ENCODE measurements at regions not wholly inside any gene's neighbourhood (a gene's known extent, or its start where the extent isn't known, plus 50 kb on each side); places are given as distances from the start of the nearest gene placed in this dataset.
"Not testable (repeated sequence)": the region's sequence is repeated elsewhere in the genome, so short reads cannot be mapped to it uniquely, and the experiment has no call there.

DNA sequence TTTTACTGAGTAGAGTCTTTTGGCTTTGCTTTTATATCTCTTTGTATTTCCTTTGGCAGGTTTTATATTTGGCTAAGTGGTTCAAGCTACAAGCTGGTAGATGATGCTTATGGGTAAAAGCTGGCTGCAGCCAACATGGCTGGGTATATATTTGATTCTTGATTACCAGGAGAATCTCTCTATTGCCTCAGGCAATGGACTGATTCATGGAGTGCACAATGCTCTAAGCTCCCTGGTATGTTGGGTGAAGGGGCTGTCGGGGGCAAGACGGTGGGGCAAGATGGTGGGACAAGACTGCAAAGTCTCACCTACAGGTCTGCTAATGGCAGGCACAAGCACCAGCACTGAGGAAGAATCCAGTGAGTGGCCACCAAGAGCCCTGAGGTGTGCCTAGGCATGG, 366.6 kb downstream of the DMAC1 start:
- TF ChIP-seq, protein P1, sequence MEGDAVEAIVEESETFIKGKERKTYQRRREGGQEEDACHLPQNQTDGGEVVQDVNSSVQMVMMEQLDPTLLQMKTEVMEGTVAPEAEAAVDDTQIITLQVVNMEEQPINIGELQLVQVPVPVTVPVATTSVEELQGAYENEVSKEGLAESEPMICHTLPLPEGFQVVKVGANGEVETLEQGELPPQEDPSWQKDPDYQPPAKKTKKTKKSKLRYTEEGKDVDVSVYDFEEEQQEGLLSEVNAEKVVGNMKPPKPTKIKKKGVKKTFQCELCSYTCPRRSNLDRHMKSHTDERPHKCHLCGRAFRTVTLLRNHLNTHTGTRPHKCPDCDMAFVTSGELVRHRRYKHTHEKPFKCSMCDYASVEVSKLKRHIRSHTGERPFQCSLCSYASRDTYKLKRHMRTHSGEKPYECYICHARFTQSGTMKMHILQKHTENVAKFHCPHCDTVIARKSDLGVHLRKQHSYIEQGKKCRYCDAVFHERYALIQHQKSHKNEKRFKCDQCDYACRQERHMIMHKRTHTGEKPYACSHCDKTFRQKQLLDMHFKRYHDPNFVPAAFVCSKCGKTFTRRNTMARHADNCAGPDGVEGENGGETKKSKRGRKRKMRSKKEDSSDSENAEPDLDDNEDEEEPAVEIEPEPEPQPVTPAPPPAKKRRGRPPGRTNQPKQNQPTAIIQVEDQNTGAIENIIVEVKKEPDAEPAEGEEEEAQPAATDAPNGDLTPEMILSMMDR (IDR thresholded peaks at IDR 0.05; ENCODE audit: extremely low read depth, insufficient read depth, missing control alignments), result no peak
- in situ Hi-C loops (cut with MboI; ENCODE audit: low pct_unique_long_range_greater_than_20kb, low sequenced_read_pairs, unreplicated experiment), result no loop called here

DNA sequence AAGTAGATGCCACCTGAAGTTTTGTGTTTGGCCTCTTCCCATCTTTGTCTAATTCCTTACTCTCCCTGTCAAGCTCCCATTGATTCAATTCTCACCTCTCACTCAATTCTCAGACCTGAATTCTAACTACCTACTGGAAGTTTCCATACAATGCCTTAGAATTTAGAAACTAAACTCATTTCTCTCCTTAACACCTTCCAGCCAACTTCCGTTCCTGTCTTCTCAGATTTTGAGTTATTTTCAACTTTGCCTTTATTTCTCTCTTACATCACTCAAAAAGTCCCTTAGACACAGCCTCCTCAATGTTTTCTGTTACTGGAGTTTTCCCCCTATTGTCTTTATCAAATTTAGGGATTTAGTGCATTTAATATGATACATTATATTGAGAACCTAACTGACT, 382.2 kb downstream of the DMAC1 start:
- in situ Hi-C loops (cut with MboI; ENCODE audit: low pct_unique_long_range_greater_than_20kb, low sequenced_read_pairs, unreplicated experiment); DNase-seq (ENCODE audit: low spot score): not testable (repeated sequence)

More for the DNA sequence above, 366.6 kb downstream of the DMAC1 start:
- DNase-seq (ENCODE audit: low spot score), result no peak

DNA sequence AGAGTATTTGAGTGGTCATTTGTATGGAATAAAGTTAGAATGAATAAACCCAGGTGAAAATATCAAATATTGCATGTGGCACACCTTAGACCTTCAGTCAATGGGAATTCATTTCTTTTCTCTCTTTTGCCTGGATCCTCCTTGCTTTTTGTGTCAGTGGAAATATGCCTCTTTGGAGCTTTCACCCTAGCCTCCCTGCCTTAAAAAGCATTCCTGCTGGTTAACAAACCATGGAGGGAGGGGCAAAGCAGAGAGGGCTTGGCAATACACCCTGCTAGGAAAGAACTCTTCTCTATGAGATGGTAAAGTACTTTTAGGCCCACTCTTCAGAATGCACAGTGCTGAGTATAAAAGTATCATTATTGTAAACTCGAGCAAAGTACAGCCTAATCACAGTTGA, 383.7 kb downstream of the DMAC1 start:
- TF ChIP-seq, protein P1 (IDR thresholded peaks at IDR 0.05; ENCODE audit: extremely low read depth, insufficient read depth, missing control alignments), result no peak
- in situ Hi-C loops (cut with MboI; ENCODE audit: low pct_unique_long_range_greater_than_20kb, low sequenced_read_pairs, unreplicated experiment), result no loop called here
- no peak for DNase-seq (ENCODE audit: low spot score)

DNA sequence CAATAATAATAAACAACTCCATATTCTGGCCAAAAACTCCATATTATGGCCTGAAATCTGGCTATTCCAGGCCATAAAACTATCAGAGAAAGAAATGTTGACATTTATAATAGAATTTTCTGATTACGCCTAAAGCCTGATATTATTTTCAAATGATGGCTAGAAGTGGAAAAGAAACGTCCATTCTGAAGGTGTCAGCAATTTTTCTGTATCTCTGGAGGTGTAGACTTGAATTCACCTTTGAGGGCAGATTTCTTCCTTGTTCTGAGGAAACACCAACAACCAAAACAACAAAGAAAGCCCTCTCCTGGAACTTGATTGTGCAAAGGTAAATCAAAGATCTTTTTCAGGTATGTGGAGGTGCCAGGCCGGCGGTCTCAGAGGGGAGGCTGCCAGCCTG, 390.7 kb downstream of the DMAC1 start:
- no peak for DNase-seq (ENCODE audit: low spot score)
- in situ Hi-C loops (cut with MboI; ENCODE audit: low pct_unique_long_range_greater_than_20kb, low sequenced_read_pairs, unreplicated experiment), result no loop called here
- TF ChIP-seq, protein P1 (IDR thresholded peaks at IDR 0.05; ENCODE audit: extremely low read depth, insufficient read depth, missing control alignments), result no peak

DNA sequence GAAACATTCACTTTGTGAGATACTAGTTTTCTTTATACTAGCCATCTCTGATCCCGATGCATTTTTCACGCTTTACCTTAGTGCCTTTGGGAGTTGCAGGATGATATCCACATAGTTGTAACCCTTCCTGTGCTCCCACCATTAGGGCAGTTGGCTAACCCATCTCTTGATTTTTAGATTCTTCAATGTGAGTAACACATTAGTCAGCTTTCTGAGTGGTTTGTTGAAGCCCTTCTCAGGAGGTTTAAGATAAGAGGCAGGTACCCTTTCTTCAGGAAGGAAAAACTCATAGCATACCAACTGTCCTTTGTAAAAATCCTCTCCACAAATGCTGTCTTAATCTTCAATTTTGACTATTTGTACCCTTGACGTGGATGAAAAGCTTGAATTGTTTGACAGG, 392.3 kb downstream of the DMAC1 start:
- TF ChIP-seq, protein P1 (IDR thresholded peaks at IDR 0.05; ENCODE audit: extremely low read depth, insufficient read depth, missing control alignments), result no peak
- no peak for DNase-seq (ENCODE audit: low spot score)
- in situ Hi-C loops (cut with MboI; ENCODE audit: low pct_unique_long_range_greater_than_20kb, low sequenced_read_pairs, unreplicated experiment), result no loop called here

DNA sequence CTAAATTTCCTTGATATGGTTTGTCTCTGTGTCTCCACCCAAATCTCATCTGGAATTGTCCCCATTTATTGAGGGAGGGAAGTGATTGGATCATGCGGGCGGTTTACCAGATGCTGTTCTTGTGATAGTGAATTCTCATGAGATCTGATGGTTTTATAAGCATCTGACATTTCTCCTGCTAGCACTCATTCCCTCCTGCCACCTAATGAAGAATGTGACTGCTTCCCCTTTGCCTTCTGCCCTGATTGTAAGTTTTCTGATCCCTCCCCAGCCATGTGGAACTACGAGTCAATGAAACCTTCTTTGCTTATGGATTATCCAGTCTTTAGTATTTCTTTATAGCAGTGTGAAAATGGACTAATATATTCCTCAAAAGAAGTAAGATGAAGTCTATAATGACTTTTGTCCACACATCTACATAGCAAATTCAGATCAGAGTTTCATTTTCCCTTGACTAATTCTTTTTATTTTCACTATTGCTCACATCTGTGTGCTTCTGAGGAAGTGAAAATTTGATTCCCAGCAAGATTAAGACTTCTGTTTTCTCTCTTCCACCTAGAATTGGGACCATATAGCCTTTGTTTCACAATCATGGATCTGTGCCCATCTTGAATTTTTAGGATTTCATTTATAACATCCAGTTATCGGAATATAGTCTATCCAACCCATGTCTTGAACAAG, 393.5 kb downstream of the DMAC1 start:
- DNase-seq (ENCODE audit: low spot score), result no peak
- in situ Hi-C loops (cut with MboI; ENCODE audit: low pct_unique_long_range_greater_than_20kb, low sequenced_read_pairs, unreplicated experiment), result no loop called here
- TF ChIP-seq, protein P1 (IDR thresholded peaks at IDR 0.05; ENCODE audit: extremely low read depth, insufficient read depth, missing control alignments), result no peak

DNA sequence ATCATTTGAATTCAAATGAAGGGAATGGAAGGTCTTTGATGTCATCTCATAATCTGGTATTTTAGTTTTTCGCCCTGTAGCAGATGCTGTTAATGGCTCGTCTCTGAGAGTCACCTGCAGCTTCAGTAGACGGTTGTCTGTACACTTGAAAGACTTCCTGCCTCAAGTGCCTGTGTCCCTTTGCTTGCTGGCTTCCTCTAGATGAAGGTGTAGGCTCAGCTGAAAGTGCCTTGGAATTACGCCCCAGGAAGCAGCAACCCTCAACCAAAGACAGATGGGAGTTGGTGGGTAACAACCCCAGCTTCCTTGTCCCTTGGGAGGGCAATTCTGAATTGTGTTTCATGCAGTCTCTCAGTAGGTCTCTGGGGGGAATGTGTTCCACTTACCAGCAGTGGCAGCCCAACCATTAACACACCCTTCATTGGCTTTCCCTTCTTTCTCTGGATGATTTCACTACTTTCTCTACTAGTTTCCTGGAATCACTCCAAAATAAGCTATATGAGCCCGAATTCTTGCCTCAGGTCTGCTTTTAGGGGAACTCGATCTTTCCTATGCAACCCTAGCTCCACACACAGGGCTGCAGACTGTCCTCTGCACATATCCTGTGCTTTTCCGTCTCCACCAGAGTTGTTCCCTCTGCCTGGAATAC, 395.6 kb downstream of the DMAC1 start:
- DNase-seq (ENCODE audit: low spot score), result no peak
- TF ChIP-seq, protein P1 (IDR thresholded peaks at IDR 0.05; ENCODE audit: extremely low read depth, insufficient read depth, missing control alignments), result no peak
- in situ Hi-C loops (cut with MboI; ENCODE audit: low pct_unique_long_range_greater_than_20kb, low sequenced_read_pairs, unreplicated experiment), result no loop called here
